Epithelial cell of esophagus (primary cell): ENCODE measurements at regions not wholly inside any gene's neighbourhood (a gene's known extent, or its start where the extent isn't known, plus 50 kb on each side); places are given as distances from the start of the nearest gene placed in this dataset.
"Not testable (repeated sequence)": the region's sequence is repeated elsewhere in the genome, so short reads cannot be mapped to it uniquely, and the experiment has no call there.

Source experiments
- DNase-seq: peaks from one replicate; pipeline ENCODE4 v3.0.0; 2010; ENCODE audit warnings: low read depth
- H3K4me3 ChIP-seq: 2 replicates; pipeline ENCODE4 v1.5.1; 2011; ENCODE audit warnings: mild to moderate bottlenecking, low read length, control low read depth
- TF ChIP-seq, protein P1 (sequence below): IDR thresholded peaks from 2 replicates; pipeline ENCODE4 v1.5.1; 2011; ENCODE audit warnings: low read depth, mild to moderate bottlenecking, low read length, control low read depth, inconsistent platforms; ENCODE audit not compliant: insufficient read depth; ENCODE audit errors: missing control alignments

DNA sequence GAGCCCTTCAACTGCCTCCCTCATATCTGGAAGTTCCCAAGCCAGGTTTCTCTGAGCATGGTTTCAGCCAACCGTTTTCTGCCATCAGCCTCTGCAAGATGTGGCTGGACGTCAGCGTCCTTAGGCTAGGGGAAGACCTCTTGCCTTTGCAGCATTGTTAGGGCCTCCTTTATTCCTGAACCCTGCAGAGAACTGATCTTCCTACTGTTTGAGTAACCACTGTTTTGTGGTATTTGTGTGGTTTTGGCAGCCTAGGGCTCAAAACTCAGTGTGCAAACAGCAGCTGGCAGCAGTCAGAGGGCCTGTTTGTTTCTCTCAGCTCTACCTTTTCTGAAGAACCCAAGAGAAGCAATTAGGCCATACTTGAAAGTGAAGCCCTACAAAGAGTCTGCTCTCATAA lies 83.4 kb upstream of the SEMA3E start:
- H3K4me3 ChIP-seq = no peak overlapping the region
- TF ChIP-seq, protein P1, sequence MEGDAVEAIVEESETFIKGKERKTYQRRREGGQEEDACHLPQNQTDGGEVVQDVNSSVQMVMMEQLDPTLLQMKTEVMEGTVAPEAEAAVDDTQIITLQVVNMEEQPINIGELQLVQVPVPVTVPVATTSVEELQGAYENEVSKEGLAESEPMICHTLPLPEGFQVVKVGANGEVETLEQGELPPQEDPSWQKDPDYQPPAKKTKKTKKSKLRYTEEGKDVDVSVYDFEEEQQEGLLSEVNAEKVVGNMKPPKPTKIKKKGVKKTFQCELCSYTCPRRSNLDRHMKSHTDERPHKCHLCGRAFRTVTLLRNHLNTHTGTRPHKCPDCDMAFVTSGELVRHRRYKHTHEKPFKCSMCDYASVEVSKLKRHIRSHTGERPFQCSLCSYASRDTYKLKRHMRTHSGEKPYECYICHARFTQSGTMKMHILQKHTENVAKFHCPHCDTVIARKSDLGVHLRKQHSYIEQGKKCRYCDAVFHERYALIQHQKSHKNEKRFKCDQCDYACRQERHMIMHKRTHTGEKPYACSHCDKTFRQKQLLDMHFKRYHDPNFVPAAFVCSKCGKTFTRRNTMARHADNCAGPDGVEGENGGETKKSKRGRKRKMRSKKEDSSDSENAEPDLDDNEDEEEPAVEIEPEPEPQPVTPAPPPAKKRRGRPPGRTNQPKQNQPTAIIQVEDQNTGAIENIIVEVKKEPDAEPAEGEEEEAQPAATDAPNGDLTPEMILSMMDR = no peak
- no peak for DNase-seq

DNA sequence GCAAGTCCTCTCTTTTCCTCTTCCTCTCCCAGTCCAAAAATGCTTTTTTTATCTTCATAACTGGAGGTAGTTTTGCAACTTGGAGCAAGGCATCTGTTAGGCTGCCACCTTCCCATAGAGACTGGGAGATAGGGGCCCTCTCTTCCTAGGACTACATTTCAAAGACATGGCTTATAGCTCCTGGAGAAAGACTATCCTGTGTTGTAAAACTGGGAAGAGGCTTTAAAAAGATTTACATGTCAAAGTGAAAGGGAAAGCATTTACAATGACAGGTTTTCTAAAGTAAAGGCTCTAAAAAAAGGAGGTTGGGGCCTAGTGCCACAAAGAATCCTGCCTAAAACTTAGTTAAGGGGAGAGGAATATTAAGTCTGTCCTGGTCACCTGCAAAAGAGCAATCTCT lies 82.2 kb upstream of the SEMA3E start:
- no peak overlapping the region for H3K4me3 ChIP-seq
- DNase-seq = no peak
- TF ChIP-seq, protein P1 = no peak

DNA sequence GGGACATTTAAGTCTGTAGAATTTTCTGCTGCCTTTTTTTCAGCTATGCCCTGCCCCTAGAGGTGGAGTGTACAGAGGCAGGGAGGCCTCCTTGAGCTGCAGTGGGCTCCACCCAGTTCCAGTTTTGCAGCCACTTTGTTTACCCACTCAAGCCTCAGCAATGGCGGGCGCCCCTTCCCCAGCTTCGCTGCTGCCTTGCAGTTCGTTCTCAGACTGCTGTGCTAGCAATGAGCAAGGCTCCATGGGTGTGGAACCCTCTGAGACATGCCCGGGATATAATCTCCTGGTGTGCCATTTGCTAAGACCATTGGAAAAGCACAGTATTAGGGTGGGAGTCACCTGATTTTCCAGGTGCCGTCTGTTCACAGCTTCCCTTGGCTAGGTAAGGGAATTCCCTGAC lies 68.0 kb upstream of the SEMA3E start:
- H3K4me3 ChIP-seq, DNase-seq: not testable (repeated sequence)

DNA sequence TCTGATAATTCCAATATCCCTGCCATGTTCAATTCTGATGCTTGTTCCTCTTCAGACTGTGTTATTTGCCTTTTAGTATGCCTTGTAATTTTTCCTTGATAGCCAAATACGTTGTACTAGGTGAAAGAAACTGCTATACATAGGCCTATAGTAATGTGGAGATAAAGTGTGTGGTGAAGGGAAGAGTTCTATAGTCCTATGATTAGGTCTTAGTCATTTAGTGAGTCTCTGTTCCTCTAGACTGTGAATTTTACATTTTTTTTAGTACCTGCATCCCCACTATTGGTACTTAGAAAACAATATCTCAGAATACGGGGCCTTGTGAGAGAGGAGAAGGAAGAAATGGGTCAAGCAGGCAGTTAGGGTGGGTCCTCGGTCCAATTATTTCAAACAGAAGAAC lies 59.6 kb upstream of the SEMA3E start:
- no peak for DNase-seq
- H3K4me3 ChIP-seq = no peak overlapping the region
- TF ChIP-seq, protein P1 = no peak

DNA sequence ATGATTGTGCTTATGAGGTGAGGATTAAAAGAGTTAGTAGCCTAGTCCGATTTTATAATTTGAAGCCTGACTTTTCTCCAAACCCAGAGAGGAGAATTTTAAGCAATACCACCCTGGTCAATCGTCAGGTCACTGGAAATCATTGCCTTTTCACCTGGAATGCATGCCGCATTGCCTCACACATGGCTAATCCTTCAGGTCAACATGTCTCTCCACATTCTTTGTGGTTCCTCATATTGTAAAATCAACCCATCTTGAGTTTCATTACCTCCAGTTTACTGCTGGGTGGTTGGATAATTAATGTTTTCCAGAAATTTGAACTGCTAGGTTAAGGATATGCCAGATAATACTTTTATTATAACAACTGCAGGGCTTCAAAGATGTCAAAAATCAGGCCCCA lies 55.6 kb upstream of the SEMA3E start:
- DNase-seq = no peak
- H3K4me3 ChIP-seq = no peak overlapping the region
- TF ChIP-seq, protein P1 = no peak

DNA sequence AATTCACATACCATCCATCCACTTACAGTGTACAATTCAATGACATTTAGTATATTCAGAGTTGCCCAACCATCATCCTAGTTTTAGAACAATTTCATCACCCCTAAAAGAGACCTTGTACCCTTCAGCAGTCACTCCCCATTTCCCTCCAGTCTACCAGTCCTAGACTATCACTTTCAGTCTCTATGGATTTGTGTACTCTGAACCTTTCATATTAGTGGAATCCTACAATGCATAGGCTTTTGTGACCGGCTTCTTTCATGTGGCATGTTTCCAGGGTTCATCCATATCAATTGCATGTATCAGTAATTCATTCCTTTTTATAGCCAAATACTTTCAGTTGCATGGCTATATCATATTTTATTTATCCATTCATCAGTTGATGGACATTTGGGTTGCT lies 53.5 kb upstream of the SEMA3E start:
- DNase-seq = no peak
- H3K4me3 ChIP-seq = no peak overlapping the region
- TF ChIP-seq, protein P1 = no peak

DNA sequence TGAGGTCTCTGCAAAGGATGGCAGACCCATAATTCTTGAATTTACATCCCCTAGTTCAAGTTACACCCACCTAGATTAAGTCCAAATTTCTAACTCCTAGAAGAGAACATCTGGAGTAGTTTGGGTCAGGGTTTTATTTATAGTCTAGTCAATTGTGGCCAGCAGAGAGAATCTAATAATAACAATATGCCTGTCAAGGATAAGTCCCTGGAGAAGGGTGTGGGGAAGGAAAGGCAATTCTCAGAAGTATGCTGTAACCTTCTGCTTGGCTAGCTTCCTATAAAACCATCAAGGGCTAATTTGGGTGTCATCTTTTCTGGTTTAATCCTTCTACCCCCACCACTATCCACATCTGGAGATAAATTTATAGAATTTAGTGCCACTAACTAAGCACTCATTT lies 52.8 kb upstream of the SEMA3E start:
- no peak overlapping the region for H3K4me3 ChIP-seq
- DNase-seq = no peak
- TF ChIP-seq, protein P1 = no peak
